Memory B cell (primary cell): ENCODE measurements at regions not wholly inside any gene's neighbourhood (a gene's known extent, or its start where the extent isn't known, plus 50 kb on each side); places are given as distances from the start of the nearest gene placed in this dataset.
"Not testable (repeated sequence)": the region's sequence is repeated elsewhere in the genome, so short reads cannot be mapped to it uniquely, and the experiment has no call there.

Experiments used
- ATAC-seq: fragments of 150-1000 bp; cut with Tn5 transposase; 2 replicates; pipeline ENCODE4 v1.10.0; 2021; ENCODE audit warnings: low read depth, mild to moderate bottlenecking, moderate library complexity
- DNase-seq, 2 donors: peaks; one replicate each; pipeline ENCODE4 v3.0.0; 2022; ENCODE audit warnings: low spot score in 2 of 2
- H3K27ac Mint-ChIP-seq: one replicate; pipeline ENCODE4 v1.8.0; 2022; ENCODE audit warnings: mild to moderate bottlenecking, moderate library complexity, mixed read lengths
- H3K27me3 Mint-ChIP-seq: one replicate; pipeline ENCODE4 v1.8.0; 2022; ENCODE audit warnings: mixed read lengths
- H3K36me3 Mint-ChIP-seq: one replicate; pipeline ENCODE4 v1.8.0; 2022; ENCODE audit warnings: mild to moderate bottlenecking, mixed read lengths
- H3K4me1 Mint-ChIP-seq: one replicate; pipeline ENCODE4 v1.8.0; 2022; ENCODE audit warnings: mixed read lengths
- H3K4me3 Mint-ChIP-seq: one replicate; pipeline ENCODE4 v1.8.0; 2022; ENCODE audit warnings: mild to moderate bottlenecking, moderate library complexity, mixed read lengths
- H3K9me3 Mint-ChIP-seq: one replicate; pipeline ENCODE4 v1.8.0; 2022; ENCODE audit warnings: mixed read lengths

- H3K9me3 Mint-ChIP-seq = no peaks in the 10 kb centered on the region
- no peak for ATAC-seq
- no peak overlapping the region for H3K27ac Mint-ChIP-seq
- H3K36me3 Mint-ChIP-seq = no peaks in the 10 kb centered on the region
- H3K4me1 Mint-ChIP-seq = no peaks in the 10 kb centered on the region
- DNase-seq = no peak
- no peak overlapping the region for H3K4me3 Mint-ChIP-seq
- no peaks in the 10 kb centered on the region for H3K27me3 Mint-ChIP-seq
Observed at GRCh38 chrX:118221270-118221669, 104.7 kb upstream of the KLHL13 start.

GRCh38 chrX:118221733-118222132 is 105.1 kb upstream of the KLHL13 start:
- no peak for DNase-seq
- no peak for ATAC-seq
- Mint-ChIP-seq H3K4me3 (no peak overlapping the region), H3K27me3 (no peaks in the 10 kb centered on the region), H3K36me3 (no peaks in the 10 kb centered on the region), H3K4me1 (no peaks in the 10 kb centered on the region), H3K27ac (no peak overlapping the region), H3K9me3 (no peaks in the 10 kb centered on the region)

- DNase-seq = no peak
- H3K9me3 Mint-ChIP-seq = no peaks in the 10 kb centered on the region
- no peak overlapping the region for H3K4me3 Mint-ChIP-seq
- H3K4me1 Mint-ChIP-seq = no peaks in the 10 kb centered on the region
- H3K27ac Mint-ChIP-seq = no peak overlapping the region
- H3K36me3 Mint-ChIP-seq = no peaks in the 10 kb centered on the region
- ATAC-seq = no peak
- no peaks in the 10 kb centered on the region for H3K27me3 Mint-ChIP-seq
Observed at GRCh38 chrX:118222421-118222820, 105.8 kb upstream of the KLHL13 start.

- ATAC-seq (peak; percentile 32), DNase-seq (no peak)
Observed at GRCh38 chrX:118225711-118226428, 109.3 kb upstream of the KLHL13 start.

GRCh38 chrX:118228041-118228440 is 111.4 kb upstream of the KLHL13 start:
- H3K9me3 Mint-ChIP-seq = no peaks in the 10 kb centered on the region
- no peak overlapping the region for H3K4me3 Mint-ChIP-seq
- ATAC-seq (no peak), DNase-seq (no peak)
- H3K27me3 Mint-ChIP-seq = peaks cover 3% of the 10 kb centered on the region
- H3K27ac Mint-ChIP-seq = no peak overlapping the region
- H3K4me1 Mint-ChIP-seq = no peaks in the 10 kb centered on the region
- H3K36me3 Mint-ChIP-seq = no peaks in the 10 kb centered on the region

More at GRCh38 chrX:118225711-118226428, 109.3 kb upstream of the KLHL13 start:
- Mint-ChIP-seq H3K27me3 (peaks cover 2% of the 10 kb centered on the region), H3K27ac (no peak overlapping the region), H3K4me1 (no peaks in the 10 kb centered on the region), H3K4me3 (no peak overlapping the region), H3K9me3 (no peaks in the 10 kb centered on the region), H3K36me3 (no peaks in the 10 kb centered on the region)

- ATAC-seq (no peak), DNase-seq (no peak)
- no peaks in the 10 kb centered on the region for H3K9me3 Mint-ChIP-seq
- H3K4me1 Mint-ChIP-seq = no peaks in the 10 kb centered on the region
- H3K4me3 Mint-ChIP-seq = no peak overlapping the region
- peaks cover 3% of the 10 kb centered on the region for H3K27me3 Mint-ChIP-seq
- no peaks in the 10 kb centered on the region for H3K36me3 Mint-ChIP-seq
- H3K27ac Mint-ChIP-seq = no peak overlapping the region
Observed at GRCh38 chrX:118228456-118228855, 111.8 kb upstream of the KLHL13 start.

- Mint-ChIP-seq H3K9me3 (no peaks in the 10 kb centered on the region), H3K27ac (no peak overlapping the region), H3K4me1 (no peaks in the 10 kb centered on the region), H3K4me3 (no peak overlapping the region), H3K27me3 (peaks cover 3% of the 10 kb centered on the region), H3K36me3 (no peaks in the 10 kb centered on the region)
- DNase-seq = no peak
- no peak for ATAC-seq
Observed at GRCh38 chrX:118231464-118231863, 114.4 kb upstream of the WDR44 start.

GRCh38 chrX:118239178-118239870 is 106.6 kb upstream of the WDR44 start:
- peaks cover 1% of the 10 kb centered on the region for H3K9me3 Mint-ChIP-seq
- peaks cover 2% of the 10 kb centered on the region for H3K36me3 Mint-ChIP-seq
- no peak for ATAC-seq
- peaks cover 5% of the 10 kb centered on the region for H3K27me3 Mint-ChIP-seq
- H3K4me3 Mint-ChIP-seq = no peak overlapping the region
- H3K4me1 Mint-ChIP-seq = no peaks in the 10 kb centered on the region
- DNase-seq = no peak
- no peak overlapping the region for H3K27ac Mint-ChIP-seq

- Mint-ChIP-seq H3K27me3 (peaks cover 5% of the 10 kb centered on the region), H3K27ac (no peak overlapping the region), H3K9me3 (peaks cover 1% of the 10 kb centered on the region), H3K4me1 (no peaks in the 10 kb centered on the region), H3K4me3 (no peak overlapping the region), H3K36me3 (peaks cover 2% of the 10 kb centered on the region)
- DNase-seq (no peak), ATAC-seq (no peak)
Observed at GRCh38 chrX:118239913-118240698, 105.8 kb upstream of the WDR44 start.

- ATAC-seq, H3K27ac Mint-ChIP-seq: not testable (repeated sequence)
Observed at GRCh38 chrX:118246961-118247360, 98.9 kb upstream of the WDR44 start.

GRCh38 chrX:118249146-118249545 is 96.8 kb upstream of the WDR44 start:
- ATAC-seq = no peak

More at GRCh38 chrX:118246961-118247360, 98.9 kb upstream of the WDR44 start:
- not testable (repeated sequence) for H3K4me3 Mint-ChIP-seq, H3K36me3 Mint-ChIP-seq, H3K27me3 Mint-ChIP-seq, H3K4me1 Mint-ChIP-seq, DNase-seq, H3K9me3 Mint-ChIP-seq

GRCh38 chrX:118250445-118250844 is 95.5 kb upstream of the WDR44 start:
- no peak overlapping the region for H3K4me3 Mint-ChIP-seq
- H3K9me3 Mint-ChIP-seq = no peaks in the 10 kb centered on the region
- no peak for DNase-seq
- no peaks in the 10 kb centered on the region for H3K4me1 Mint-ChIP-seq
- H3K27me3 Mint-ChIP-seq = no peaks in the 10 kb centered on the region
- no peaks in the 10 kb centered on the region for H3K36me3 Mint-ChIP-seq
- no peak for ATAC-seq
- H3K27ac Mint-ChIP-seq = no peak overlapping the region

More at GRCh38 chrX:118249146-118249545, 96.8 kb upstream of the WDR44 start:
- Mint-ChIP-seq H3K4me3 (no peak overlapping the region), H3K36me3 (no peaks in the 10 kb centered on the region), H3K27me3 (no peaks in the 10 kb centered on the region), H3K4me1 (no peaks in the 10 kb centered on the region), H3K9me3 (no peaks in the 10 kb centered on the region), H3K27ac (no peak overlapping the region)
- DNase-seq = no peak

- Mint-ChIP-seq H3K27ac (no peak overlapping the region), H3K4me1 (no peaks in the 10 kb centered on the region), H3K9me3 (no peaks in the 10 kb centered on the region), H3K27me3 (no peaks in the 10 kb centered on the region), H3K36me3 (no peaks in the 10 kb centered on the region), H3K4me3 (no peak overlapping the region)
- ATAC-seq (no peak), DNase-seq (no peak)
Observed at GRCh38 chrX:118251271-118251670, 94.6 kb upstream of the WDR44 start.

GRCh38 chrX:118252967-118253366 is 92.9 kb upstream of the WDR44 start:
- no peaks in the 10 kb centered on the region for H3K9me3 Mint-ChIP-seq
- H3K4me1 Mint-ChIP-seq = no peaks in the 10 kb centered on the region
- H3K27me3 Mint-ChIP-seq = peaks cover 3% of the 10 kb centered on the region
- no peak for ATAC-seq
- H3K27ac Mint-ChIP-seq = no peak overlapping the region
- no peak overlapping the region for H3K4me3 Mint-ChIP-seq
- no peaks in the 10 kb centered on the region for H3K36me3 Mint-ChIP-seq
- no peak for DNase-seq
